ENCODE measurements at regions not wholly inside any gene's neighbourhood (a gene's known extent, or its start where the extent isn't known, plus 50 kb on each side); places are given as distances from the start of the nearest gene placed in this dataset.

GRCh38 chr2:34851804-34852203 lies 1252.7 kb upstream of the FAM98A start:
- TF ChIP-seq CTCF (conservative IDR thresholded peaks at IDR 0.05; ENCODE audit: low read depth, low read length) (no peak), EZH2 (IDR thresholded peaks at IDR 0.05; ENCODE audit: borderline replicate concordance, low read depth, low read length, poor library complexity, severe bottlenecking) (no peak)
